Body of pancreas (tissue), 4 donors: ENCODE measurements at regions not wholly inside any gene's neighbourhood (a gene's known extent, or its start where the extent isn't known, plus 50 kb on each side); places are given as distances from the start of the nearest gene placed in this dataset.

Experiments
- ATAC-seq: fragments of 150-250 bp; one replicate; pipeline ENCODE4 v1.9.1; 2016
- DNase-seq, 4 donors: peaks; one replicate each; pipeline ENCODE4 v3.0.0-alpha.2; 2019
- H3K27ac ChIP-seq, 4 donors: fragments of 200-600 bp; sonication (generic); 1 replicate in 3 of 4; 2 replicates in 1 of 4; pipeline versions ENCODE4 v1.5.1 to v1.6.1; 2016 to 2019; ENCODE audit warnings: mild to moderate bottlenecking in 1 of 4, mixed read lengths in 1 of 4, moderate library complexity in 1 of 4
- H3K27me3 ChIP-seq, 2 donors: fragments of 200-600 bp; sonication (generic); one replicate each; pipeline ENCODE4 v1.6.0; 2016; ENCODE audit warnings: mild to moderate bottlenecking in 1 of 2
- H3K36me3 ChIP-seq, 2 donors: fragments of 200-600 bp; sonication (generic); replicated peaks in 1 of 2; 2 replicates each; pipeline ENCODE4 v1.5.1; 2016; ENCODE audit warnings: low read depth in 2 of 2; ENCODE audit not compliant: insufficient read depth in 1 of 2
- H3K4me1 ChIP-seq: fragments of 200-600 bp; sonication (generic); one replicate; pipeline ENCODE4 v1.6.0; 2016
- H3K4me3 ChIP-seq, 2 donors: fragments of 200-600 bp; sonication (generic); 1 replicate in 1 of 2; 2 replicates in 1 of 2; pipeline ENCODE4 v1.5.1; 2016 to 2019
- H3K9me3 ChIP-seq, 3 donors: fragments of 200-600 bp; sonication (generic); 1 replicate in 2 of 3; 2 replicates in 1 of 3; pipeline ENCODE4 v1.5.1; 2016
- CTCF ChIP-seq, 7 experiments: fragments of 450-650 bp in 4 of 7; fragments of 200-600 bp in 3 of 7; sonication (generic) in 3 of 7; IDR thresholded peaks; one replicate each; pipeline ENCODE4 v1.5.1; 2016 to 2019; ENCODE audit warnings: antibody characterized with exemption in 7 of 7
- POLR2A ChIP-seq, 3 donors: fragments of 450-650 bp; IDR thresholded peaks; one replicate each; pipeline ENCODE4 v1.6.1; 2016; ENCODE audit warnings: antibody characterized with exemption in 3 of 3, mild to moderate bottlenecking in 2 of 3
- WGBS, 2 donors: methylation state at CpG; one replicate each; pipeline ENCODE4 v1.1.5; 2017; 5-methylcytosine and 5-hydroxymethylcytosine counted together
- intact Hi-C: fragments of 100-400 bp; cut with DNase I; formaldehyde crosslinking; loops from one replicate; pipeline ENCODE4 v1.15.1; 2023

- H3K9me3 ChIP-seq, result no peaks in the 10 kb centered on the region
- ATAC-seq (no peak), DNase-seq (no peak)
- no peak overlapping the region for H3K4me3 ChIP-seq
- no peaks in the 10 kb centered on the region for H3K4me1 ChIP-seq
- no peaks in the 10 kb centered on the region for H3K27me3 ChIP-seq
- 50 to 54% methylated on average over 2 of the region's 2 CpGs for WGBS, 2 donors
- H3K36me3 ChIP-seq, result no peaks in the 10 kb centered on the region
- intact Hi-C loops, result no loop called here
- H3K27ac ChIP-seq, result no peak overlapping the region
- TF ChIP-seq CTCF (IDR thresholded peaks at IDR 0.05) (no peak), POLR2A (IDR thresholded peaks at IDR 0.05) (no peak)
Measured at GRCh38 chr13:74206061-74206561, 71.9 kb upstream of the KLF12 start.

GRCh38 chr13:74205313-74205690, 71.1 kb upstream of the KLF12 start:
- Histone ChIP-seq H3K9me3 (no peaks in the 10 kb centered on the region), H3K27ac (no peak overlapping the region), H3K36me3 (no peaks in the 10 kb centered on the region), H3K4me1 (no peaks in the 10 kb centered on the region), H3K27me3 (no peaks in the 10 kb centered on the region), H3K4me3 (no peak overlapping the region)
- DNase-seq (no peak), ATAC-seq (no peak)
- 20 to 43% methylated on average over 2 of the region's 2 CpGs for WGBS, 2 donors
- no peak for TF ChIP-seq CTCF (IDR thresholded peaks at IDR 0.05)
- intact Hi-C loops, result no loop called here

GRCh38 chr13:74204602-74205312, 70.6 kb upstream of the KLF12 start:
- intact Hi-C loops, result no loop called here
- no peaks in the 10 kb centered on the region for H3K9me3 ChIP-seq
- 66 to 79% methylated on average over 6 of the region's 6 CpGs for WGBS, 2 donors
- no peak for ATAC-seq
- no peak overlapping the region for H3K27ac ChIP-seq
- no peaks in the 10 kb centered on the region for H3K4me1 ChIP-seq
- TF ChIP-seq CTCF (IDR thresholded peaks at IDR 0.05) (no peak), POLR2A (IDR thresholded peaks at IDR 0.05) (no peak)
- H3K27me3 ChIP-seq, result no peaks in the 10 kb centered on the region
- no peak overlapping the region for H3K4me3 ChIP-seq
- DNase-seq, result no peak
- no peaks in the 10 kb centered on the region for H3K36me3 ChIP-seq

GRCh38 chr13:74203576-74203975, 69.4 kb upstream of the KLF12 start:
- no peaks in the 10 kb centered on the region for H3K9me3 ChIP-seq
- no peaks in the 10 kb centered on the region for H3K4me1 ChIP-seq
- intact Hi-C loops, result no loop called here
- H3K27me3 ChIP-seq, result no peaks in the 10 kb centered on the region
- H3K4me3 ChIP-seq, result no peak overlapping the region
- no peak overlapping the region for H3K27ac ChIP-seq
- TF ChIP-seq POLR2A (IDR thresholded peaks at IDR 0.05) (no peak), CTCF (IDR thresholded peaks at IDR 0.05) (no peak)
- DNase-seq (no peak), ATAC-seq (no peak)
- H3K36me3 ChIP-seq, result no peaks in the 10 kb centered on the region
- 62 to 80% methylated on average over 1 of the region's 1 CpG for WGBS, 2 donors
